Left lung (tissue), 4 donors: ENCODE measurements at regions not wholly inside any gene's neighbourhood (a gene's known extent, or its start where the extent isn't known, plus 50 kb on each side); places are given as distances from the start of the nearest gene placed in this dataset.

Experiments
- ATAC-seq: fragments of 200-7000 bp; cut with Tn5 transposase; one replicate; pipeline ENCODE4 v1.9.1; 2020; ENCODE audit warnings: moderate library complexity
- DNase-seq, 4 donors: peaks; one replicate each; pipeline ENCODE4 v3.0.0-alpha.2; 2013 to 2020
- H3K27ac ChIP-seq, 2 donors: fragments of 200-600 bp; sonication (generic) in 1 of 2; one replicate each; pipeline versions ENCODE4 v1.5.0 to v1.8.0; 2020 to 2021
- H3K27me3 ChIP-seq, 2 donors: fragments of 200-600 bp; sonication (generic) in 1 of 2; one replicate each; pipeline versions ENCODE4 v1.5.0 to v1.8.0; 2020 to 2021
- H3K36me3 ChIP-seq, 2 donors: fragments of 200-600 bp; sonication (generic) in 1 of 2; one replicate each; pipeline versions ENCODE4 v1.5.0 to v1.8.0; 2020 to 2021
- H3K4me1 ChIP-seq, 2 donors: fragments of 200-600 bp; one replicate each; pipeline ENCODE4 v1.8.0; 2021
- H3K4me3 ChIP-seq, 2 donors: fragments of 200-600 bp; sonication (generic) in 1 of 2; one replicate each; pipeline versions ENCODE4 v1.5.0 to v1.8.0; 2020 to 2021; ENCODE audit warnings: mild to moderate bottlenecking in 1 of 2
- H3K9me3 ChIP-seq, 2 donors: fragments of 200-600 bp; sonication (generic) in 1 of 2; one replicate each; pipeline versions ENCODE4 v1.5.0 to v1.8.0; 2020 to 2021
- intact Hi-C, 2 donors: fragments of 100-400 bp; cut with DNase I; formaldehyde crosslinking; loops; one replicate each; pipeline versions ENCODE4 v1.11.2 to v1.14.2; 2022
- TF ChIP-seq, protein P1 (sequence below), 2 donors: fragments of 200-600 bp; sonication (generic) in 1 of 2; IDR thresholded peaks; one replicate each; pipeline versions ENCODE4 v1.5.0 to v1.8.0; 2021; ENCODE audit warnings: antibody characterized with exemption in 2 of 2
- donor health status: DM: no; HTN: yes; CAD: no.
- donor health status: DM: no; HTN: no; CAD: no.

- ATAC-seq, result no peak
Measured at GRCh38 chr5:74404574-74405508, 235.7 kb downstream of the ENC1 start.

GRCh38 chr5:74403771-74404170 is 236.8 kb downstream of the ENC1 start:
- ATAC-seq, result no peak
- Histone ChIP-seq H3K4me1 (peaks cover 6 to 8% of the 10 kb centered on the region in 2 donors), H3K27ac (no peak overlapping the region), H3K27me3 (no peaks in the 10 kb centered on the region), H3K9me3 (peaks cover 0 to 2% of the 10 kb centered on the region in 2 donors), H3K4me3 (no peak overlapping the region), H3K36me3 (no peaks in the 10 kb centered on the region)
- no peak for DNase-seq
- TF ChIP-seq, protein P1, sequence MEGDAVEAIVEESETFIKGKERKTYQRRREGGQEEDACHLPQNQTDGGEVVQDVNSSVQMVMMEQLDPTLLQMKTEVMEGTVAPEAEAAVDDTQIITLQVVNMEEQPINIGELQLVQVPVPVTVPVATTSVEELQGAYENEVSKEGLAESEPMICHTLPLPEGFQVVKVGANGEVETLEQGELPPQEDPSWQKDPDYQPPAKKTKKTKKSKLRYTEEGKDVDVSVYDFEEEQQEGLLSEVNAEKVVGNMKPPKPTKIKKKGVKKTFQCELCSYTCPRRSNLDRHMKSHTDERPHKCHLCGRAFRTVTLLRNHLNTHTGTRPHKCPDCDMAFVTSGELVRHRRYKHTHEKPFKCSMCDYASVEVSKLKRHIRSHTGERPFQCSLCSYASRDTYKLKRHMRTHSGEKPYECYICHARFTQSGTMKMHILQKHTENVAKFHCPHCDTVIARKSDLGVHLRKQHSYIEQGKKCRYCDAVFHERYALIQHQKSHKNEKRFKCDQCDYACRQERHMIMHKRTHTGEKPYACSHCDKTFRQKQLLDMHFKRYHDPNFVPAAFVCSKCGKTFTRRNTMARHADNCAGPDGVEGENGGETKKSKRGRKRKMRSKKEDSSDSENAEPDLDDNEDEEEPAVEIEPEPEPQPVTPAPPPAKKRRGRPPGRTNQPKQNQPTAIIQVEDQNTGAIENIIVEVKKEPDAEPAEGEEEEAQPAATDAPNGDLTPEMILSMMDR (IDR thresholded peaks at IDR 0.05), result no peak
- intact Hi-C loops, result no loop called here

More at GRCh38 chr5:74404574-74405508, 235.7 kb downstream of the ENC1 start:
- TF ChIP-seq, protein P1 (IDR thresholded peaks at IDR 0.05), result no peak
- no peaks in the 10 kb centered on the region for H3K9me3 ChIP-seq
- H3K36me3 ChIP-seq, result no peaks in the 10 kb centered on the region
- no peak overlapping the region for H3K4me3 ChIP-seq
- H3K4me1 ChIP-seq, result peaks cover 6 to 8% of the 10 kb centered on the region in 2 donors
- no peak for DNase-seq
- H3K27ac ChIP-seq, result no peak overlapping the region
- H3K27me3 ChIP-seq, result no peaks in the 10 kb centered on the region
- intact Hi-C loops, result no loop called here

DNA sequence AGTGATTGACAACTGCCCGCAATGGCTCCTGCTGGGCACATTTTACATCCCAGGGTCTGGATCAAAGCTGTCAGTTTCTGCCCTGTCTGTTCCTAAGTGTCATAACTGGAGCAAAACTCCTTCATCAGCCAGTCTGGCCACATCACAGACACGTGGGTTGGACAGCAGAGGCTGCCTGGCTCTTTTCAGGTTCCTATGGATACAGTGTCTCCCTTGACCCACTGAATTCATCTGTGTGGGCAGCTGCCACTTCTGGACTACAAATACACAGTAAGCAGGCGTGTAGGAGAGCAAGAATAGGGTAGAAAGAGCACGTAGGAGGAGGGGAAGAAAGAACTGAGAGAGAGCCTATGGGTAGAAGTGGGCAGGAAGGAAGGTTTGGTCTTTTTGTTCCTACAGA is 238.0 kb downstream of the ENC1 start:
- Histone ChIP-seq H3K27ac (no peak overlapping the region), H3K9me3 (peaks cover 0 to 2% of the 10 kb centered on the region in 2 donors), H3K27me3 (no peaks in the 10 kb centered on the region), H3K36me3 (no peaks in the 10 kb centered on the region), H3K4me3 (no peak overlapping the region), H3K4me1 (peaks cover 0 to 3% of the 10 kb centered on the region in 2 donors)
- intact Hi-C loops, result no loop called here
- TF ChIP-seq, protein P1 (IDR thresholded peaks at IDR 0.05), result no peak
- ATAC-seq, result peak; percentile 14
- no peak for DNase-seq

- TF ChIP-seq, protein P1 (IDR thresholded peaks at IDR 0.05), result no peak
- intact Hi-C loops, result no loop called here
- ATAC-seq, result no peak
Measured at GRCh38 chr5:74401946-74402320, 238.6 kb downstream of the ENC1 start.

GRCh38 chr5:74401281-74401945 is 239.1 kb downstream of the ENC1 start:
- TF ChIP-seq, protein P1 (IDR thresholded peaks at IDR 0.05), result no peak
- Histone ChIP-seq H3K36me3 (no peaks in the 10 kb centered on the region), H3K9me3 (peaks cover 0 to 2% of the 10 kb centered on the region in 2 donors), H3K27me3 (no peaks in the 10 kb centered on the region), H3K27ac (no peak overlapping the region), H3K4me3 (no peak overlapping the region), H3K4me1 (peaks cover 0 to under 1% of the 10 kb centered on the region in 2 donors)
- intact Hi-C loops, result no loop called here
- ATAC-seq, result peak; percentile 13
- no peak for DNase-seq

More at GRCh38 chr5:74401946-74402320, 238.6 kb downstream of the ENC1 start:
- Histone ChIP-seq H3K9me3 (peaks cover 0 to 2% of the 10 kb centered on the region in 2 donors), H3K27me3 (no peaks in the 10 kb centered on the region), H3K4me3 (no peak overlapping the region), H3K27ac (no peak overlapping the region), H3K4me1 (peaks cover 0 to 3% of the 10 kb centered on the region in 2 donors), H3K36me3 (no peaks in the 10 kb centered on the region)
- DNase-seq, result no peak
